GM18909 (cell line): ENCODE measurements at regions not wholly inside any gene's neighbourhood (a gene's known extent, or its start where the extent isn't known, plus 50 kb on each side); places are given as distances from the start of the nearest gene placed in this dataset.

ENCODE experiments used
- ATAC-seq: cut with Tn5 transposase; IDR thresholded peaks from one replicate; pipeline ENCODE4 v1.9.1; 2021; ENCODE audit warnings: mild to moderate bottlenecking; ENCODE audit not compliant: unreplicated experiment, poor library complexity

DNA sequence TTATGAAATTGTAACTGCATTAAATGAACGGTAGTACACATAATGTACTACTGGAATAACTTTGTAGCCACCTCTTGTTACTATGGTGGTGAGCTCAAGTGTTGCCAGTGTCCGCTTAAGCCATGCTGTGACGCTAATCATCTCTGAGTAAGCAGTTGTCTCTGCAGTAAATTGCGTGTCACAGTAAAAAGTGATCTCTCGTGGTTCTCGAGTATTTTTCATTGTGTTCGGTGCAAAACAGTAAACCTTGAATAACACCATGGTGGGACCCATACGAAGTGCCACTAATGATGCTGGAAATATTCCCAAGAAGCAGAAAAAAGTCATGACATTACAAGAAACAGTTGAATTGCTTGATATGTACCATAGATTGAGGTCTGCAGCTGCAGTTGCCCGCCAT is 524.8 kb downstream of the SOX5 start:
- no peak for ATAC-seq

DNA sequence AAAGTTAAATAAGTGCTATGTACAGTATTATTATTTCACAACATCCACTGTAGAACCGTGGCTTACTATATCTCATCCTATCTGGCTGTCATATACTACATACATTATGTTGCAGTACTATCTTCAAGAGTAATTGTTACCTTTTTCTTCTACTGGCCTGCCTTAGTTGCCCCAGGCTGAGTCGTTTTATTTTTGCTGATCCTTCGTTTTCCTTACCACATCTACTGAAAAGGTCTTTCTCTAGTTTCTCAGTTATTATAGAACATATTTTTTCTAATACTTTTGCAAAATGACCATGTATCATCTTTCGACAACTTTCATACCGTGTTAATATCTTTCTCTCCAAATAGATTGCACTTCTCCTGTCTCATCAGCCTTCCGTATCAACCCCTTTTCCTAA is 523.1 kb downstream of the SOX5 start:
- no peak for ATAC-seq

DNA sequence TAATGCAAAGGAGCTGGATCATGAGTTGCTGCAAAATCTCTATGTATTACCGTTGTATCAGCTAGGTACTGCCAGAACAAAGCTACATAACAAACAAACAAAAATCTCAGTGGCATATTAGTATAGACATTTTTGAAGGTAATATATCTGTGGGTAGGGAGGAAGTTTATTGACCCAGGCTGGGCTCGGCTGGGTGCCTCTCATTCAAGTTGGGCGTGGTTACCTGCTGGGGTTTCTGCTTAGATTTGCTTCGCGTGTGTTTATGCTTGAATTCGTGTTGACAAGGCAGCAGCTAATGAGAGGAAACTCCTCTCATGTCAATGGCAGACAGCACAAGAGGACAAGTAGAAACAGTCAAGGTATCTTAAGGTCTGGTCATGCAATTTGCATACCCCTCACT is 520.7 kb downstream of the SOX5 start:
- no peak for ATAC-seq

DNA sequence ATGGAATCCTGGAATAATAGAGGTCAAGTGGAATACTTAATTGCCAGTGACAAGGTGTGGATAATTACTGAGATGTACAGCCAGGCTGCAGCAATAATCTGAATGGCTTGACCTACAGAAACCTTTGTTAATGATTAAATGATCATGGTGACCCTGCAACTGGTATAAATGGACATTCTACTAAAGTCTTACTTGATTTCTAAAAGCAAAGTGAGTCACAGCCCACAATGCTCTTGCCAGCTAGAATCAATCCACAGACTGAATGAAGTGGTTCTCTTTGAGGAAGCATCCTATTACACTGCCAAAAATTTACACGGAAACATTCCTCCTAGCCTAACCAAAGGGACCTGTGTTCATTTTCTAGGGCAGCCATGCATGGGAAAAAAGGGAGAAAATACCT is 518.5 kb downstream of the SOX5 start:
- ATAC-seq: no peak

DNA sequence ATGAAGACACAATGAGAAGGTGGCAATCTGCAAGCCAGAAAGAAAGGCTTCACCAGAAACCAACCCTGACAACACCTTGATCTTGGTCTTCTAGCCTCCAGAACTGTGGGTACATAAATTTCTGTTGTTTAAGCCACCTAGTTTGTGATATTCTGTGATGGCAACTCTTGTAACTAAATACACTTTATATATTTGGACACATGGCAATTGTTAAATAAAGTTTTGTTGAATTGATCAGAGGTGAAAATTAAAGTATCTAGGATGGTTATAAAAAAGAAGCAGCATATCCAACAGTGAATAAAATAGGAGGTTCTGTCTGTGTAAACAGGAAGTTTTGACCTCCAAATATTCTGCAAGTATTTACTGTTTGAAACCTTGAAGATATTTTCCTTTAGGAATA is 516.3 kb downstream of the SOX5 start:
- no peak for ATAC-seq

DNA sequence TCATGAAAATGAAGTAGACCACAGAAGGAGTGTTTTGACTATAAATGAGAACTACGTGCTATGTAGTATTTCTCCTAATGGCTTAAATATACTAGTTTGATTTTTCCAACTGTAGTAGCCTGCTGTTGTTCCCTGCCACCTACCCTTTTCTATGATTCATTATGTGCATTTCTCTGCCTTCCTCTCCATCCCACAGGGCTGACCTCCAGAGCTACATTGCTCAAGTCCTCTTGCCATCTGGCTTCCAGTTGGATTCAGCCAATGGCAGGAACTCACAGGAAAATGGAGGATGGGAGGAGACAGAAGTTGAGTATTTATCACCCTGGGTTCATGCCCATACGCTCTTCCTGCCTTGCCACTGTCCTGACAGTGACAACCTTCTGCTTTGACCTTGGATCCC is 515.3 kb downstream of the SOX5 start:
- no peak for ATAC-seq

DNA sequence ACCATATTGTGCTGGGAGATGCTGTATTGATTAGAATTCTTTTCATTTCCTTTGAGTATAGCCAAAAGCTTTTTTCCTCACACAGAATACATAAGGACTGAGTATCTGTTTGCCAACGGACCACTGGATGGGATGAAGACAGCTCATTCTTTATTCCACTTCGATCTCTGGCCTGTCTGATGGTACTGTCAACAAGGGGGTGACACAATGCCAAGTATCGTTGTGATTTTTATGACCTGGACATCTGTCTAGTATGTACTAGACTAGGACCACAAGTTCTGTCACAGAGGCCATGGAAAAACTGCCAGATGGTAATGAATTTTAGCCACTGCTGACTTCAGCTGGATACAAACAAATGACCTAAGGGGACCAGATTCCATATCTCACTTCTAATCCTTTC is 502.7 kb downstream of the SOX5 start:
- no peak for ATAC-seq

DNA sequence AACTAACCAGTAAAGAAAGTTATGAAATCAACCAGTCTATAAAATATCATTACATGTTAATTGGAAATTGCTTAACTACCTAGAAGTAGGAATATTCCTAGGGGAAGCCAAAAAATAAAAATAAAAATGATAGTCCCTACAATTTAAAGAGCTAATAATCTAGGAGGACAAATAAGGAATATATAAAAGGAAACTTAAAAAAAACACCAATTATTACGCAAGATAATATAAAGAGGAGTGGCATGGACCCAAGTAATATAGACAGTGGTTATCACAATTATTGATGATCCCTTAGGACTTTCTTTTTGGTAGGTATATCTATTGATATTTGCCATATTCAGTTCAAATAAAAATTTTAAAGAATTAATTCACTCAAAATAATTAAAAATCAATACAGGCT is 498.7 kb downstream of the SOX5 start:
- no peak for ATAC-seq

DNA sequence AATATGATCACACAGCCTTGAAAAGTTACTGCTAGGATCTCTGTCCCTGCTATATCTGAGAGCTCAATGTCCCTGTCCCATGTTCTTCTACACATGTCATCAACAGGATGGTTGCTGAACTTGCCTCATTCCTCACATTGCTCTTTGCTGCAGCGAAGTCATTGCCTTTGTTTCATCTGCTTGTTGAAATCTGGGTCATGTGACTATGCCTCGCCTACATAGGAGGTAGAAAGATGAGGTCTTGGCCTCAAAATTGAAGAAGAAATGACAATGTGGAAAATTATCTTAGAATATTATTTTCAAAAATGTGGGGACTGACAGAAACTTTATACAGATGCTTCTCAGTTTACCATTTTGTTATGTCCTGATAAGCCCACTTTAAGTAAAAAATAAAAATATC is 494.2 kb downstream of the SOX5 start:
- no peak for ATAC-seq

DNA sequence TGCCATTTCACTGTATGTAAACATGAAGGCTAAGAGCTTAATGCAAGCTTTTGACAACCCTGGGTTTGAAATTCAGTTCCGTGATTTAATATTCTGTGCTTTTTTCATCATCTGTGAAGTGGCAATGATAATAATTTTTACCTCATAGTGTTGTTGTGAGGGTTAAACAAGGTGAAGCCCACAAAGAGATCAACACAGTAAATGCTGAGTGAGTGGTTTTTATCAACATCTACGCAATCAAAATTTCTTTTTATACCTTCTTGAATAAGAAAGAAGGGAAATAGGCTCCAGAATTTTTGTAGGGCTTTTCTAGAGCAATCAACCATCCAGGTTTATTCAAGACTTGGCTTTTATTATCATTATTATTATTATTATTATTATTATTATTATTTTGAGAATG is 490.8 kb downstream of the SOX5 start:
- ATAC-seq: no peak

DNA sequence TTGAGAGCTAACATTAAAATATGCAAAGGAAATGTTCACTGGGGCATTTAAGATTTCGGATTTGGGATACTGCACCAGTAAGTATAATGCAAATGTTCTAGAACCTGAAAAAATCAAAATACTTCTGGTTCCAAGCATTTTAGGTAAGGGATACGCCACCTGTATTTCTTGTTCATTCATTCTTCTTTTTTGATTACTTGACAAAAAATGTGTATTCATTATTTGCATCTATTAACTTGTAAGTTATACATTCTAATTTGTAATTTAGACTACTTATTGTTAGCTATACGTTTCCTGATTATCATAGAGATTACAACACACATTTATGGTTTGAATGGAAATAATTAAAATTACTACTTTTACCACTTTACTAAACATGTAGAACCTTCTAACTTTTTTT is 486.9 kb downstream of the SOX5 start:
- ATAC-seq: no peak

DNA sequence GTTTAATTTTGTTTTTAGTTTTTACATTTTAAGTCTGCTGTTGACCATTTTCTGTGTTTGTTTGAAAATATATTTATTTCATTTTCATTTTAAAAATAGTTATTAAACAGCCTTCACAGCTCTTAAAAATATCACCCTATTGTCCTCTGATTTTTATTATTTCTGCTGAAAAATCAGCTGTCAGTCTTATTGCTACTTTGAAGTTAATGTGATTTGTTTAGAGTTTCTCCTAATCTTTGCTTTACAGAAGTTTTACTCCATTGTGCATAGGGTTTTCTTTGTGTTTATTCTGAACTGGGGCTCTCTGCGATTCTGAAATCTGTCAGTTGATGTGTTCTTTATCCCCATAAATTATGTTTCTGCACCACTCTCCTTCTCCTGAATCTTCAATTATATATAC is 486.3 kb downstream of the SOX5 start:
- ATAC-seq: no peak

DNA sequence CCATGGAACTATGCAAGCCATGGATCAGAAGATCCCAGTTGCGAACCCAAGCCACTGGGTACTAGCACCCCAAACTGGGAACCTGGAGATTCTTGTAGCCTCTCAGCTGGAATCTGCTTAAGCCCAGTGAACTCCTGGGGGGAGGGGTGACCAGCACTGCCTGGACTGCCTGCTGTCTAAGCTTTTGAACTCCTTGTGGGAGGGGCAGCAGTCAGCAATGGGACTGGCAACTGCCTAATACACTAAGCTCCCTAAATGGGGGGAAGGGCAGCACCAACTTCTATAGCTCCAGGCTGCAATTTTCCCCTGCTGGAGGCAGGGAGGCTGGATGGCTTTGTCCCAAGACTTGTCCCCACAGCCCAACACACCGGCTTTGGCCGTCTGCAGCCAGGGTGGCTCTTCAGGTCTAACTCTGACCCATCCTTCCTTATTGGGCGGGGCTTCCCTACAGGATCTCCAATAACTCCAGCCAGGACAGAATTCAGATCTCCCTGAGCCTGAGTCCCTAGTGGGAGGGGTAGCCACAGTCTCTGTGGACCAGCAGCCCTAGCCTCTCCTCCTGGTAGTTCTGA is 485.1 kb downstream of the SOX5 start:
- no peak for ATAC-seq

DNA sequence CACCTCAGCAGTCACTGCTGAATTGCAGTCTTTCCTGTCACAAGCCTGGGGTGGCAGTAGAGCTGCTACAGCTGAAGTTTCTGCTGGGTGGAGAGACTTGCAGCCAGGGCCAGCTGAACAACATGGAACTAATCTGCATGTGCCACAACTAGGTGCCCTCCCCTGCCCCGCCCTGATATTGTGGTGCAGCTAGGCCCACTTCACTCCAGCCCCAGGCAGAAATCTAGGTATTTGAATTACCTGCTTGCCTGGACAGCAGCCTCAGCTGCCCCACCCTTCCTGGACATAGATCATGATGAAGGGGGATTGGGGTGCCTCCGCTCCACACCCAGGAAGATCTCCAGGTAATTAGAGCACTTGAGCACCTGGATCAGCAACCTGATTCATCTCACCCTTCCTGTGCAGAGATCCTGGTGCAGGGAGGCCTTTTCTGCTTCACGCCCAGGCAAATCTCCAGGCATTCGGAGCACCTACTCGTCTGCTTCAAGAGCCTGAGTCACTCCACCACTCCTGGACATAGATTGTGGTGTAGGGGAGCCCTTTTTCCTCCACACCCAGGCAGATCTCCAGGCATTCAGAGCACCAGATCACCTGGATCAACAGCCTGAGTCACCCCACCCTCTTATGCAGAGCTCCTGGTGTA is 477.0 kb downstream of the SOX5 start:
- no peak for ATAC-seq

DNA sequence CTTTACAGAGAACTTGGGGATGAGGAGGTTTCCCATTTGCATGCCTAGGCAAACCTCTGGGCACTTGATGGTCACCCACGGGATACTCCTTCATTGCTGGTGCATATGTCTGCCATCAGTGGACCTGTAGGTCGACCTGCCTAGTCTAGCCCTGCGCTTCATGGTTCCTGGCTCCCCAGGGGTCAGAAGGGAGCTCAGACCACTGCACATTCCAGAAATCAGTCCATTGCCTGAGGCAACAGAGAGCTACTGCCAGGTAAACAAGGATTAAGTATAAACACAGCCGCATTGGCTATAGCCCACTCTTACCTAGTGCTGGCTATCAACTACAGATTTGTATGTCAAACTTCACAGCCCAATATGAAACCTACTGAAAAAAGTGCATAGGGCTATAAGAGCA is 476.4 kb downstream of the SOX5 start:
- ATAC-seq: no peak

DNA sequence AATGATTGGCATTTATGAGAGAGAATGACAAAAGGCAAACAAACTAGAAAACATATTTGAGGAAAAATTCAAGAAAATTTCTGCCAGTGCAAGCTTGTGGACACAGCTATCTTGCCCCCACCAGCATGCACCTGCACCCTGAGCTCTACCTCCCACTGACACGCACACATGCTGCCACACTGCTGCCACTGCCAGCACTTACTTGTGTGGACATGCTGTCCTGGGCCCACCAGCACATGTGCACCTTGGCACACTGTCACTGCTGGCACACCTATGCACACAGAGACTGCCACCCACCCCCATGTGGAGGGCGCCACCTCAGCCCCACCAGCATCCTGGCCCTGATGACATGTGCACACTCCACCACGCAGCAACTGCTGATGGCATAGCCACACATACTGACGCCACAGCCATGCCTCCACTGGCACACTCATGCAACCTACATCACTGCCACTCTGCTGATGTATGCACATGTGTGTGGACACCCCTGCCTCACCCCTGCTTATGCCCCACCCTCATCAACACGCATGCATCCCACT is 475.0 kb downstream of the SOX5 start:
- ATAC-seq: no peak
